Testis (tissue), 2 donors: ENCODE measurements at regions not wholly inside any gene's neighbourhood (a gene's known extent, or its start where the extent isn't known, plus 50 kb on each side); places are given as distances from the start of the nearest gene placed in this dataset.

Experiments used
- POLR2A ChIP-seq: fragments of 450-650 bp; IDR thresholded peaks from one replicate; pipeline ENCODE4 v1.6.1; 2017; ENCODE audit warnings: antibody characterized with exemption, mild to moderate bottlenecking, moderate library complexity
- TF ChIP-seq, protein P1 (sequence below), 3 experiments: fragments of 450-650 bp in 2 of 3; fragments of 200-600 bp in 1 of 3; sonication (generic) in 1 of 3; IDR thresholded peaks; one replicate each; pipeline ENCODE4 v1.5.1; 2016 to 2019; ENCODE audit warnings: antibody characterized with exemption in 3 of 3, mild to moderate bottlenecking in 2 of 3, moderate library complexity in 1 of 3

GRCh38 chr6:67594366-67594765 is 1040.7 kb upstream of the ADGRB3 start:
- TF ChIP-seq, protein P1, sequence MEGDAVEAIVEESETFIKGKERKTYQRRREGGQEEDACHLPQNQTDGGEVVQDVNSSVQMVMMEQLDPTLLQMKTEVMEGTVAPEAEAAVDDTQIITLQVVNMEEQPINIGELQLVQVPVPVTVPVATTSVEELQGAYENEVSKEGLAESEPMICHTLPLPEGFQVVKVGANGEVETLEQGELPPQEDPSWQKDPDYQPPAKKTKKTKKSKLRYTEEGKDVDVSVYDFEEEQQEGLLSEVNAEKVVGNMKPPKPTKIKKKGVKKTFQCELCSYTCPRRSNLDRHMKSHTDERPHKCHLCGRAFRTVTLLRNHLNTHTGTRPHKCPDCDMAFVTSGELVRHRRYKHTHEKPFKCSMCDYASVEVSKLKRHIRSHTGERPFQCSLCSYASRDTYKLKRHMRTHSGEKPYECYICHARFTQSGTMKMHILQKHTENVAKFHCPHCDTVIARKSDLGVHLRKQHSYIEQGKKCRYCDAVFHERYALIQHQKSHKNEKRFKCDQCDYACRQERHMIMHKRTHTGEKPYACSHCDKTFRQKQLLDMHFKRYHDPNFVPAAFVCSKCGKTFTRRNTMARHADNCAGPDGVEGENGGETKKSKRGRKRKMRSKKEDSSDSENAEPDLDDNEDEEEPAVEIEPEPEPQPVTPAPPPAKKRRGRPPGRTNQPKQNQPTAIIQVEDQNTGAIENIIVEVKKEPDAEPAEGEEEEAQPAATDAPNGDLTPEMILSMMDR (IDR thresholded peaks at IDR 0.05), result no peak
- no peak for TF ChIP-seq POLR2A
